Osteoblast (primary cell): ENCODE measurements at regions not wholly inside any gene's neighbourhood (a gene's known extent, or its start where the extent isn't known, plus 50 kb on each side); places are given as distances from the start of the nearest gene placed in this dataset.
A peak's percentile ranks its signal among the peaks of the same experiment; 100 is the strongest.
"Not testable (repeated sequence)": the region's sequence is repeated elsewhere in the genome, so short reads cannot be mapped to it uniquely, and the experiment has no call there.

Experiments used
- DNase-seq: peaks from one replicate; pipeline ENCODE4 v3.0.0; 2011; ENCODE audit warnings: low spot score, mixed read lengths; ENCODE audit not compliant: insufficient read length; ENCODE audit errors: missing footprints
- H2AFZ ChIP-seq: 2 replicates; pipeline ENCODE4 v1.6.0; 2011; ENCODE audit warnings: mild to moderate bottlenecking, low read length
- H3K27ac ChIP-seq: 2 replicates; pipeline ENCODE4 v1.5.1; 2011; ENCODE audit warnings: mild to moderate bottlenecking, low read depth, low read length, moderate library complexity
- H3K27me3 ChIP-seq: 2 replicates; pipeline ENCODE4 v1.6.0; 2012; ENCODE audit warnings: mild to moderate bottlenecking, control low read depth, inconsistent platforms, low read length, moderate library complexity; ENCODE audit not compliant: insufficient read depth
- H3K36me3 ChIP-seq: 2 replicates; pipeline ENCODE4 v1.5.1; 2011; ENCODE audit warnings: mild to moderate bottlenecking, low read length, control low read depth, moderate library complexity; ENCODE audit not compliant: insufficient read depth
- H3K4me1 ChIP-seq: 2 replicates; pipeline ENCODE4 v1.5.1; 2011; ENCODE audit warnings: mild to moderate bottlenecking, low read length, control low read depth, moderate library complexity; ENCODE audit not compliant: insufficient read depth
- H3K4me2 ChIP-seq: 2 replicates; pipeline ENCODE4 v1.6.0; 2011; ENCODE audit warnings: mild to moderate bottlenecking, low read length; ENCODE audit not compliant: insufficient read depth
- H3K4me3 ChIP-seq: fragments of 200-600 bp; sonication (generic); 3 replicates; pipeline ENCODE4 v1.5.1; 2012; ENCODE audit warnings: mild to moderate bottlenecking, low read length, inconsistent platforms; ENCODE audit not compliant: insufficient read depth
- H3K79me2 ChIP-seq: 2 replicates; pipeline ENCODE4 v1.6.0; 2012; ENCODE audit warnings: mild to moderate bottlenecking, low read length, control low read depth, inconsistent platforms; ENCODE audit not compliant: insufficient read depth
- H3K9me3 ChIP-seq: 2 replicates; pipeline ENCODE4 v1.5.1; 2011; ENCODE audit warnings: low read depth, low read length, control low read depth
- H4K20me1 ChIP-seq: 2 replicates; pipeline ENCODE4 v1.6.0; 2012; ENCODE audit warnings: mild to moderate bottlenecking, low read length, control low read depth; ENCODE audit not compliant: insufficient read depth
- CTCF ChIP-seq: IDR thresholded peaks from 2 replicates; pipeline ENCODE4 v1.5.1; 2011; ENCODE audit warnings: mild to moderate bottlenecking, low read depth, low read length, moderate library complexity; ENCODE audit errors: extremely low read depth

GRCh38 chr2:161063946-161064306, 96.3 kb upstream of the TANK start:
- peak; percentile 13 for DNase-seq
- Histone ChIP-seq H3K27ac (no peak overlapping the region), H2AFZ (peak overlapping the region; percentile 84), H3K27me3 (no peaks in the 10 kb centered on the region), H3K4me3 (no peak overlapping the region), H3K4me2 (peak overlapping the region; percentile 90), H3K79me2 (no peaks in the 10 kb centered on the region), H3K4me1 (peaks cover 8% of the 10 kb centered on the region), H3K36me3 (no peaks in the 10 kb centered on the region), H4K20me1 (no peaks in the 10 kb centered on the region), H3K9me3 (no peaks in the 10 kb centered on the region)
- TF ChIP-seq CTCF, result peak; percentile 4

- Histone ChIP-seq H3K4me1 (peaks cover 8% of the 10 kb centered on the region), H2AFZ (no peak overlapping the region), H3K4me2 (no peak overlapping the region), H4K20me1 (no peaks in the 10 kb centered on the region), H3K36me3 (no peaks in the 10 kb centered on the region), H3K79me2 (no peaks in the 10 kb centered on the region), H3K27me3 (no peaks in the 10 kb centered on the region), H3K27ac (no peak overlapping the region), H3K4me3 (no peak overlapping the region), H3K9me3 (no peaks in the 10 kb centered on the region)
- TF ChIP-seq CTCF, result no peak
- no peak for DNase-seq
Observed at GRCh38 chr2:161067846-161068350, 92.3 kb upstream of the TANK start.

- Histone ChIP-seq H4K20me1 (no peaks in the 10 kb centered on the region), H3K4me2 (no peak overlapping the region), H3K79me2 (no peaks in the 10 kb centered on the region), H3K36me3 (no peaks in the 10 kb centered on the region), H3K4me3 (no peak overlapping the region), H2AFZ (no peak overlapping the region), H3K9me3 (no peaks in the 10 kb centered on the region), H3K4me1 (no peaks in the 10 kb centered on the region), H3K27me3 (no peaks in the 10 kb centered on the region), H3K27ac (no peak overlapping the region)
- no peak for TF ChIP-seq CTCF
- no peak for DNase-seq
Observed at GRCh38 chr2:161068670-161069069, 91.6 kb upstream of the TANK start.

- no peaks in the 10 kb centered on the region for H4K20me1 ChIP-seq
- no peak overlapping the region for H2AFZ ChIP-seq
- no peaks in the 10 kb centered on the region for H3K9me3 ChIP-seq
- no peak overlapping the region for H3K4me3 ChIP-seq
- H3K27ac ChIP-seq, result no peak overlapping the region
- no peaks in the 10 kb centered on the region for H3K36me3 ChIP-seq
- DNase-seq, result no peak
- no peaks in the 10 kb centered on the region for H3K4me1 ChIP-seq
- no peak overlapping the region for H3K4me2 ChIP-seq
- H3K27me3 ChIP-seq, result no peaks in the 10 kb centered on the region
- no peaks in the 10 kb centered on the region for H3K79me2 ChIP-seq
- no peak for TF ChIP-seq CTCF
Observed at GRCh38 chr2:161070693-161071479, 89.3 kb upstream of the TANK start.

- not testable (repeated sequence) for DNase-seq, H3K4me3 ChIP-seq, H3K4me1 ChIP-seq
Observed at GRCh38 chr2:161072436-161072835, 87.8 kb upstream of the TANK start.

More at GRCh38 chr2:161072436-161072835, 87.8 kb upstream of the TANK start:
- H4K20me1 ChIP-seq, H3K9me3 ChIP-seq, H3K27ac ChIP-seq, H3K79me2 ChIP-seq, H2AFZ ChIP-seq, H3K27me3 ChIP-seq, H3K4me2 ChIP-seq, H3K36me3 ChIP-seq: not testable (repeated sequence)
